GM12892 (cell line): ENCODE measurements at regions not wholly inside any gene's neighbourhood (a gene's known extent, or its start where the extent isn't known, plus 50 kb on each side); places are given as distances from the start of the nearest gene placed in this dataset.

Source experiments
- DNase-seq: peaks from one replicate; pipeline ENCODE4 v3.0.0; 2011; ENCODE audit not compliant: insufficient read length
- FAIRE-seq: peaks from 2 replicates; lab custom pipeline; 2011; peaks lifted over from hg19 to GRCh38; lab: Jason Lieb, UNC
- POLR2A ChIP-seq: IDR thresholded peaks from 2 replicates; pipeline ENCODE4 v1.6.1; 2011; ENCODE audit warnings: low read depth, low read length, control low read depth
- POLR2AphosphoS5 ChIP-seq: IDR thresholded peaks from 2 replicates; pipeline ENCODE4 v1.6.1; 2011; ENCODE audit warnings: low read depth, low read length, control low read depth
- TAF1 ChIP-seq: IDR thresholded peaks from 2 replicates; pipeline ENCODE4 v1.6.1; 2011; ENCODE audit warnings: low read depth, mild to moderate bottlenecking, control low read depth, low read length, borderline replicate concordance

- no peak for TF ChIP-seq TAF1
- no peak for TF ChIP-seq POLR2AphosphoS5
- no peak for TF ChIP-seq POLR2A
- FAIRE-seq: no peak
- DNase-seq: no peak
Measured at GRCh38 chr10:130763071-130763470, 548.5 kb downstream of the TCERG1L start.

GRCh38 chr10:130763491-130763890, 548.0 kb downstream of the TCERG1L start:
- DNase-seq (no peak), FAIRE-seq (no peak)
- no peak for TF ChIP-seq TAF1
- TF ChIP-seq POLR2A: no peak
- no peak for TF ChIP-seq POLR2AphosphoS5

- FAIRE-seq (no peak), DNase-seq (no peak)
- TF ChIP-seq POLR2A (no peak), POLR2AphosphoS5 (no peak), TAF1 (no peak)
Measured at GRCh38 chr10:130764651-130765050, 546.9 kb downstream of the TCERG1L start.

GRCh38 chr10:130766071-130766470, 545.5 kb downstream of the TCERG1L start:
- TF ChIP-seq POLR2A (no peak), POLR2AphosphoS5 (no peak), TAF1 (no peak)
- DNase-seq: no peak
- FAIRE-seq: no peak

- TF ChIP-seq POLR2AphosphoS5: no peak
- TF ChIP-seq POLR2A: no peak
- TF ChIP-seq TAF1: no peak
- DNase-seq (no peak), FAIRE-seq (no peak)
Measured at GRCh38 chr10:130767116-130767730, 544.3 kb downstream of the TCERG1L start.

GRCh38 chr10:130769146-130770017, 542.1 kb downstream of the TCERG1L start:
- TF ChIP-seq TAF1: no peak
- DNase-seq (no peak), FAIRE-seq (no peak)

- FAIRE-seq (no peak), DNase-seq (no peak)
- no peak for TF ChIP-seq POLR2AphosphoS5
- TF ChIP-seq POLR2A: no peak
- TF ChIP-seq TAF1: no peak
Measured at GRCh38 chr10:130770018-130770630, 541.4 kb downstream of the TCERG1L start.

- DNase-seq (no peak), FAIRE-seq (no peak)
- TF ChIP-seq POLR2A: no peak
- no peak for TF ChIP-seq TAF1
- TF ChIP-seq POLR2AphosphoS5: no peak
Measured at GRCh38 chr10:130771491-130771946, 540.0 kb downstream of the TCERG1L start.

GRCh38 chr10:130772056-130772455, 539.5 kb downstream of the TCERG1L start:
- no peak for DNase-seq
- TF ChIP-seq POLR2AphosphoS5: no peak
- TF ChIP-seq TAF1: no peak
- no peak for TF ChIP-seq POLR2A
- FAIRE-seq: no peak

- FAIRE-seq (no peak), DNase-seq (no peak)
- TF ChIP-seq TAF1: no peak
- no peak for TF ChIP-seq POLR2AphosphoS5
- no peak for TF ChIP-seq POLR2A
Measured at GRCh38 chr10:130772676-130773075, 538.8 kb downstream of the TCERG1L start.

GRCh38 chr10:130773941-130774340, 537.6 kb downstream of the TCERG1L start:
- FAIRE-seq (no peak), DNase-seq (no peak)
- TF ChIP-seq TAF1: no peak
- no peak for TF ChIP-seq POLR2AphosphoS5
- no peak for TF ChIP-seq POLR2A
